IMR-90 (cell line): ENCODE measurements at regions not wholly inside any gene's neighbourhood (a gene's known extent, or its start where the extent isn't known, plus 50 kb on each side); places are given as distances from the start of the nearest gene placed in this dataset.

Experiments used
- ATAC-seq: fragments of 200-7000 bp; cut with Tn5 transposase; 2 replicates; pipeline ENCODE4 v1.9.1; 2020; ENCODE audit warnings: low read depth, mild to moderate bottlenecking, moderate library complexity
- BruUV-seq: library from RNA; stranded (reverse); fragments of 400-500 nt; replicated peaks from 2 replicates; lab custom pipeline; 2021; lab: Mats Ljungman, UMichigan
- CTCF ChIA-PET: fragments of 300-600 bp; formaldehyde crosslinking; extraction: SDS; loops from one replicate; lab custom pipeline; 2021; ENCODE audit warnings: antibody characterized with exemption; lab: Yijun Ruan, JAX
- POLR2A ChIA-PET: fragments of 300-600 bp; sonication (Branson Sonifier 250); formaldehyde crosslinking; loops from one replicate; lab custom pipeline; 2022; ENCODE audit warnings: antibody characterized with exemption; ENCODE audit not compliant: unreplicated experiment; lab: Charles Lee
- DNase-seq: peaks from one replicate; pipeline ENCODE4 v3.0.0; 2013
- H2AFZ ChIP-seq: replicated peaks from 2 replicates; pipeline ENCODE3; 2013; ENCODE audit warnings: low read length, mild to moderate bottlenecking; ENCODE audit not compliant: poor library complexity
- H2AK5ac ChIP-seq: 2 replicates; pipeline ENCODE4 v1.6.1; 2013; ENCODE audit warnings: low read depth, low read length, inconsistent platforms
- H2AK9ac ChIP-seq: replicated peaks from 2 replicates; pipeline ENCODE3; 2013; ENCODE audit warnings: mild to moderate bottlenecking, low read depth, low read length, moderate library complexity; ENCODE audit not compliant: poor library complexity
- H2BK120ac ChIP-seq: 2 replicates; pipeline ENCODE4 v1.6.1; 2013; ENCODE audit warnings: low read depth, low read length, inconsistent platforms
- H2BK15ac ChIP-seq: 3 replicates; pipeline ENCODE4 v1.6.1; 2013; ENCODE audit warnings: low read depth, low read length, inconsistent platforms
- H2BK20ac ChIP-seq: 2 replicates; pipeline ENCODE4 v1.6.1; 2013; ENCODE audit warnings: low read depth, mild to moderate bottlenecking, inconsistent platforms, low read length, moderate library complexity
- H2BK5ac ChIP-seq: 2 replicates; pipeline ENCODE4 v1.6.1; 2013; ENCODE audit warnings: mild to moderate bottlenecking, low read depth, low read length, inconsistent platforms; ENCODE audit not compliant: poor library complexity, severe bottlenecking
- H3K14ac ChIP-seq: replicated peaks from 2 replicates; pipeline ENCODE4 v1.6.1; 2013; ENCODE audit warnings: low read depth, low read length, inconsistent platforms
- H3K18ac ChIP-seq: 2 replicates; pipeline ENCODE4 v1.6.1; 2013; ENCODE audit warnings: low read depth, low read length, control low read depth
- H3K23ac ChIP-seq: 2 replicates; pipeline ENCODE4 v1.6.1; 2013; ENCODE audit warnings: low read depth, low read length, inconsistent platforms
- H3K27ac ChIP-seq: 2 replicates; pipeline ENCODE4 v1.5.1; 2013; ENCODE audit warnings: mild to moderate bottlenecking, control low read depth, low read length; ENCODE audit not compliant: insufficient read depth
- H3K27me3 ChIP-seq: 2 replicates; pipeline ENCODE4 v1.6.1; 2013; ENCODE audit warnings: low read length; ENCODE audit not compliant: control insufficient read depth, insufficient read depth
- H3K36me3 ChIP-seq: 2 replicates; pipeline ENCODE4 v1.6.1; 2013; ENCODE audit warnings: low read length, mixed read lengths; ENCODE audit not compliant: control insufficient read depth, insufficient read depth
- H3K4ac ChIP-seq: 2 replicates; pipeline ENCODE4 v1.6.1; 2013; ENCODE audit warnings: low read depth, low read length, inconsistent platforms
- H3K4me1 ChIP-seq: 2 replicates; pipeline ENCODE4 v1.6.1; 2013; ENCODE audit warnings: low read length, mixed read lengths; ENCODE audit not compliant: control insufficient read depth, insufficient read depth
- H3K4me2 ChIP-seq: 2 replicates; pipeline ENCODE4 v1.6.1; 2013; ENCODE audit warnings: low read depth, mild to moderate bottlenecking, control low read depth, low read length, moderate library complexity
- H3K4me3 ChIP-seq: 2 replicates; pipeline ENCODE4 v1.5.1; 2013; ENCODE audit warnings: low read depth, mild to moderate bottlenecking, control low read depth, low read length, moderate library complexity; ENCODE audit not compliant: insufficient read depth
- H3K56ac ChIP-seq: 2 replicates; pipeline ENCODE4 v1.6.1; 2013; ENCODE audit warnings: low read length, inconsistent platforms; ENCODE audit not compliant: insufficient read depth; ENCODE audit errors: extremely low read depth
- H3K79me1 ChIP-seq, 2 experiments: 2 replicates each; pipeline ENCODE4 v1.6.1; 2013; ENCODE audit warnings: low read length in 2 of 2, inconsistent platforms in 1 of 2, low read depth in 1 of 2
- H3K9ac ChIP-seq: 2 replicates; pipeline ENCODE4 v1.6.1; 2013; ENCODE audit warnings: low read depth, low read length, control low read depth
- H3K9me1 ChIP-seq: 2 replicates; pipeline ENCODE4 v1.6.1; 2013; ENCODE audit warnings: low read length, inconsistent platforms; ENCODE audit not compliant: insufficient read depth
- H3K9me3 ChIP-seq: 2 replicates; pipeline ENCODE4 v1.6.1; 2013; ENCODE audit warnings: low read length; ENCODE audit not compliant: control insufficient read depth, insufficient read depth
- H4K20me1 ChIP-seq: 2 replicates; pipeline ENCODE4 v1.6.1; 2013; ENCODE audit warnings: low read length, inconsistent platforms; ENCODE audit not compliant: insufficient read depth
- H4K5ac ChIP-seq: 2 replicates; pipeline ENCODE4 v1.6.1; 2013; ENCODE audit warnings: mild to moderate bottlenecking, low read depth, low read length, control low read depth
- H4K8ac ChIP-seq, 2 experiments: 2 replicates each; pipeline ENCODE4 v1.6.1; 2013; ENCODE audit warnings: low read depth in 2 of 2, low read length in 2 of 2, control low read depth in 1 of 2, inconsistent platforms in 1 of 2
- H4K91ac ChIP-seq: 2 replicates; pipeline ENCODE4 v1.6.1; 2013; ENCODE audit warnings: low read depth, low read length, inconsistent platforms; ENCODE audit not compliant: insufficient read depth
- BHLHE40 ChIP-seq: fragments of 150-350 bp; IDR thresholded peaks from 2 replicates; pipeline ENCODE4 v1.6.1; 2016; ENCODE audit warnings: mild to moderate bottlenecking, low read depth, low read length
- CEBPB ChIP-seq: IDR thresholded peaks from 2 replicates; pipeline ENCODE4 v1.6.1; 2012; ENCODE audit warnings: low read depth, low read length, improper control_type of control experiment
- CHD1 ChIP-seq: IDR thresholded peaks from 2 replicates; pipeline ENCODE4 v1.6.1; 2012; ENCODE audit warnings: low read depth, low read length, improper control_type of control experiment
- CTCF ChIP-seq: conservative IDR thresholded peaks from 2 replicates; pipeline ENCODE4 v1.5.1; 2012; ENCODE audit warnings: mild to moderate bottlenecking, low read depth, low read length, improper control_type of control experiment
- MAFK ChIP-seq: IDR thresholded peaks from 2 replicates; pipeline ENCODE4 v1.6.1; 2012; ENCODE audit warnings: low read depth, low read length, improper control_type of control experiment
- MAZ ChIP-seq: IDR thresholded peaks from 2 replicates; pipeline ENCODE4 v1.6.1; 2012; ENCODE audit warnings: low read depth, mild to moderate bottlenecking, low read length, improper control_type of control experiment, moderate library complexity, borderline replicate concordance
- NFE2L2 ChIP-seq: fragments of 150-350 bp; IDR thresholded peaks from 2 replicates; pipeline ENCODE4 v1.6.1; 2016; ENCODE audit warnings: low read depth, mild to moderate bottlenecking, low read length
- POLR2A ChIP-seq: IDR thresholded peaks from 2 replicates; pipeline ENCODE4 v1.6.1; 2012; ENCODE audit warnings: mild to moderate bottlenecking, low read depth, low read length
- RCOR1 ChIP-seq: IDR thresholded peaks from 2 replicates; pipeline ENCODE4 v1.6.1; 2012; ENCODE audit warnings: mild to moderate bottlenecking, low read length, improper control_type of control experiment; ENCODE audit not compliant: insufficient replicate concordance
- SMC3 ChIP-seq: fragments of 150-350 bp; IDR thresholded peaks from 2 replicates; pipeline ENCODE4 v1.6.1; 2016; ENCODE audit warnings: low read depth, mild to moderate bottlenecking, antibody characterized with exemption, low read length, moderate library complexity
- WGBS, 2 experiments: methylation state at CpG; one replicate each; pipeline versions ENCODE4 v1.1.5 to v1.1.7; 2013; ENCODE audit warnings: missing lambda C conversion rate in 2 of 2; ENCODE audit not compliant: insufficient read length in 1 of 2; ENCODE audit errors: extremely low coverage in 2 of 2; 5-methylcytosine and 5-hydroxymethylcytosine counted together
- dilution Hi-C: fragments of 300-500 bp; cut with HindIII; formaldehyde crosslinking; loops from one replicate; pipeline ENCODE4 v1.14.3; 2018; ENCODE audit warnings: low sequenced_read_pairs; ENCODE audit not compliant: unreplicated experiment
- in situ Hi-C: fragments of 300-500 bp; cut with MboI; formaldehyde crosslinking; loops from 3 replicates; pipeline ENCODE4 v1.14.3; 2019; ENCODE audit warnings: low sequenced_read_pairs, inconsistent platforms, mixed read lengths
- intact Hi-C: fragments of 100-400 bp; cut with micrococcal nuclease; formaldehyde crosslinking; loops from 2 replicates; pipeline ENCODE4 v1.10.0; 2022
- TF ChIP-seq, protein P1 (sequence below): fragments of 150-350 bp; IDR thresholded peaks from 2 replicates; pipeline ENCODE4 v1.6.1; 2016; ENCODE audit warnings: low read depth, mild to moderate bottlenecking, low read length, moderate library complexity, borderline replicate concordance
- TF ChIP-seq, protein P2 (sequence below): fragments of 150-350 bp; IDR thresholded peaks from 2 replicates; pipeline ENCODE4 v1.6.1; 2017; ENCODE audit warnings: mild to moderate bottlenecking, antibody characterized with exemption, low read length, low read depth

DNA sequence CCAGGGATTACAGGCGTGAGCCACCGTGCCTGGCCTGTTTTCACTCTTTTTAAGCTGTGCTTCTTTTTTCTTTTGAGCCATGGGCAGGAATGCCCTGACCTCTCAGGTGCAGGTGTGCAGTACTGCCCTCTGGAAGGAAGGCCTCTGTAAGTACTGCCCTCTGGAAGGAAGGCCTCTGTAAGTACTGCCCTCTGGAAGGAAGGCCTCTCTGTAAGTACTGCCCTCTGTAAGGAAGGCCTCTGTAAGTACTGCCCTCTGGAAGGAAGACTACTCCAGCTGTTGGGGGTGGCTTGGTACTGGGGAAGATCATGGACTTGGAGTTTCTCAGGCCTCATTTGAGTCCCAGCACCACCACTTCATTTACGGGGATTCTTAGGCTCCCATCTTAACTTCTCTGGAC lies 248.5 kb upstream of the ID2 start:
- in situ Hi-C loops (no loop called here), intact Hi-C loops (no loop called here), dilution Hi-C loops (no loop called here)
- Histone ChIP-seq H3K4me2 (no peak overlapping the region), H3K4me3 (no peak overlapping the region), H3K9ac (no peak overlapping the region), H3K27me3 (no peaks in the 10 kb centered on the region), H3K4me1 (no peaks in the 10 kb centered on the region), H4K20me1 (no peaks in the 10 kb centered on the region), H2BK120ac (no peak overlapping the region), H2BK15ac (no peak overlapping the region), H4K8ac (no peak overlapping the region), H3K79me1 (no peaks in the 10 kb centered on the region), H3K18ac (no peak overlapping the region), H3K4ac (no peak overlapping the region), H3K9me1 (no peaks in the 10 kb centered on the region), H4K5ac (no peak overlapping the region), H3K36me3 (no peaks in the 10 kb centered on the region), H3K27ac (no peak overlapping the region), H4K91ac (no peak overlapping the region), H3K14ac (no peak overlapping the region), H2AK5ac (no peak overlapping the region), H3K9me3 (no peaks in the 10 kb centered on the region), H2AK9ac (no peak overlapping the region), H2BK20ac (no peak overlapping the region), H3K23ac (no peak overlapping the region), H2AFZ (no peak overlapping the region), H3K56ac (no peak overlapping the region), H2BK5ac (no peak overlapping the region)
- no TSS peak for BruUV-seq
- TF ChIP-seq NFE2L2 (no peak), MAZ (no peak), CTCF (no peak), MAFK (no peak), CHD1 (no peak), RCOR1 (no peak), SMC3 (no peak), BHLHE40 (no peak), CEBPB (no peak), POLR2A (no peak)
- TF ChIP-seq, protein P1, sequence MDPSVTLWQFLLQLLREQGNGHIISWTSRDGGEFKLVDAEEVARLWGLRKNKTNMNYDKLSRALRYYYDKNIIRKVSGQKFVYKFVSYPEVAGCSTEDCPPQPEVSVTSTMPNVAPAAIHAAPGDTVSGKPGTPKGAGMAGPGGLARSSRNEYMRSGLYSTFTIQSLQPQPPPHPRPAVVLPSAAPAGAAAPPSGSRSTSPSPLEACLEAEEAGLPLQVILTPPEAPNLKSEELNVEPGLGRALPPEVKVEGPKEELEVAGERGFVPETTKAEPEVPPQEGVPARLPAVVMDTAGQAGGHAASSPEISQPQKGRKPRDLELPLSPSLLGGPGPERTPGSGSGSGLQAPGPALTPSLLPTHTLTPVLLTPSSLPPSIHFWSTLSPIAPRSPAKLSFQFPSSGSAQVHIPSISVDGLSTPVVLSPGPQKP = no peak
- TF ChIP-seq, protein P2, sequence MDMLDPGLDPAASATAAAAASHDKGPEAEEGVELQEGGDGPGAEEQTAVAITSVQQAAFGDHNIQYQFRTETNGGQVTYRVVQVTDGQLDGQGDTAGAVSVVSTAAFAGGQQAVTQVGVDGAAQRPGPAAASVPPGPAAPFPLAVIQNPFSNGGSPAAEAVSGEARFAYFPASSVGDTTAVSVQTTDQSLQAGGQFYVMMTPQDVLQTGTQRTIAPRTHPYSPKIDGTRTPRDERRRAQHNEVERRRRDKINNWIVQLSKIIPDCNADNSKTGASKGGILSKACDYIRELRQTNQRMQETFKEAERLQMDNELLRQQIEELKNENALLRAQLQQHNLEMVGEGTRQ = no peak
- ATAC-seq = no peak
- ChIA-PET CTCF (no interaction called here), POLR2A (no interaction called here)
- no peak for DNase-seq
- WGBS, 2 experiments = no CpG with 5 or more reads among the region's 3 CpGs
